ENCODE measurements at regions not wholly inside any gene's neighbourhood (a gene's known extent, or its start where the extent isn't known, plus 50 kb on each side); places are given as distances from the start of the nearest gene placed in this dataset.
A peak's percentile ranks its signal among the peaks of the same experiment; 100 is the strongest.

DNA sequence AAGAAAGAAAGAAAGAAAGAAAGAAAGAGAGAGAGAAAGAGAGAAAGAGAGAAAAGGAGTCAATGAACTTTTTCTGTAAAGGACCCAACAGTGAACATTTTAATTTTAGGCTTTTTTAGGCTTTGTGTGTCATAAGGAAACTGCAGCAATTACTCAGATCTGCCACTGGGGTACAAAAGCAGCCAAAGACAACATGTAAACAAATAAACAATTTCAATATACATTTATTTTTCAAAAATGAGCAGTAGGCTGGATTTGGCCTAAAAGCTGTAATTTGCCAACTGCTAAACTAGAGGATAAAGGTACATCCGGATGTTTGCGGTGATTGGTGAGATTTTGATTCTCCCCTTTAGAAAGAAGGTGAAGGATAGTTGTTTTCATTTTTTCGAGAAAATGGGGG lies 143.6 kb downstream of the CEMIP2 start:
- Mint-ChIP-seq H3K27ac (no peak overlapping the region), H3K4me3 (no peak overlapping the region), H3K27me3 (ENCODE audit: insufficient read depth) (no peaks in the 10 kb centered on the region), H3K36me3 (ENCODE audit: low read depth) (no peaks in the 10 kb centered on the region), H3K9me3 (no peaks in the 10 kb centered on the region), H3K4me1 (no peaks in the 10 kb centered on the region)
- Histone ChIP-seq H3K27me3 (ENCODE audit: control insufficient read depth, insufficient read depth, low read length, poor library complexity, severe bottlenecking) (no peaks in the 10 kb centered on the region), H3K9ac (ENCODE audit: extremely low read depth, low read length, poor library complexity, severe bottlenecking) (no peak overlapping the region), H3K27ac (ENCODE audit: low read depth, low read length) (no peak overlapping the region), H3K4me3 (ENCODE audit: low read length) (no peak overlapping the region), H3K9me3 (ENCODE audit: control insufficient read depth, low read length) (no peaks in the 10 kb centered on the region), H3K36me3 (ENCODE audit: control insufficient read depth, insufficient read depth, low read length) (no peaks in the 10 kb centered on the region), H3K4me1 (ENCODE audit: control insufficient read depth, insufficient read depth, low read length) (no peaks in the 10 kb centered on the region)
- 83 to 98% methylated on average over 2 to 3 of the region's 3 CpGs for WGBS, 2 experiments (ENCODE audit: insufficient coverage in 1 of 2, insufficient read length in 1 of 2)
- TF ChIP-seq, protein P1, sequence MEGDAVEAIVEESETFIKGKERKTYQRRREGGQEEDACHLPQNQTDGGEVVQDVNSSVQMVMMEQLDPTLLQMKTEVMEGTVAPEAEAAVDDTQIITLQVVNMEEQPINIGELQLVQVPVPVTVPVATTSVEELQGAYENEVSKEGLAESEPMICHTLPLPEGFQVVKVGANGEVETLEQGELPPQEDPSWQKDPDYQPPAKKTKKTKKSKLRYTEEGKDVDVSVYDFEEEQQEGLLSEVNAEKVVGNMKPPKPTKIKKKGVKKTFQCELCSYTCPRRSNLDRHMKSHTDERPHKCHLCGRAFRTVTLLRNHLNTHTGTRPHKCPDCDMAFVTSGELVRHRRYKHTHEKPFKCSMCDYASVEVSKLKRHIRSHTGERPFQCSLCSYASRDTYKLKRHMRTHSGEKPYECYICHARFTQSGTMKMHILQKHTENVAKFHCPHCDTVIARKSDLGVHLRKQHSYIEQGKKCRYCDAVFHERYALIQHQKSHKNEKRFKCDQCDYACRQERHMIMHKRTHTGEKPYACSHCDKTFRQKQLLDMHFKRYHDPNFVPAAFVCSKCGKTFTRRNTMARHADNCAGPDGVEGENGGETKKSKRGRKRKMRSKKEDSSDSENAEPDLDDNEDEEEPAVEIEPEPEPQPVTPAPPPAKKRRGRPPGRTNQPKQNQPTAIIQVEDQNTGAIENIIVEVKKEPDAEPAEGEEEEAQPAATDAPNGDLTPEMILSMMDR (conservative IDR thresholded peaks at IDR 0.05) = peak; percentile 60
- no peak for DNase-seq

DNA sequence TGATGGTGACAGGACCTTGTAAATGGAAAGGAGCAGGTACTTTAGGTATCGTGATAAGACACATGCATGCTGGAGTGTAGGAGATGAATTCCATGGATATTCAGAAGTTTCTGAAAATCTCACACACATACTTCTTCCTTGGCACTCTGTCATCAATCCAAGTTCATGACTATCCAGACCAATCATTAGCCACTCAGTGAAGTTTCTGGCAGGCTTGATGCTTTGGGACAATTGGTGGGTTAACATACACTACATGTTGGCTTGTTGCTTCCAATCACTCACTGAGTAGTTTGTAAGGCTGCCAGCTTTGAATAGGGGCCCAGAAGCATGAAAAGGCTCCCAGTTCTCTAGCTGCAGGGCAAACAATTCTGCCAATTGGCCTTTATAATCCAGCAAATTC lies 147.6 kb downstream of the CEMIP2 start:
- Mint-ChIP-seq H3K27ac (no peak overlapping the region), H3K36me3 (ENCODE audit: low read depth) (no peaks in the 10 kb centered on the region), H3K9me3 (peaks cover 10% of the 10 kb centered on the region), H3K4me3 (no peak overlapping the region), H3K27me3 (ENCODE audit: insufficient read depth) (no peaks in the 10 kb centered on the region), H3K4me1 (no peaks in the 10 kb centered on the region)
- DNase-seq = no peak
- WGBS, 2 experiments (ENCODE audit: insufficient coverage in 1 of 2, insufficient read length in 1 of 2) = 90% methylated on average over 1 of the region's 1 CpG; no CpG with 5 or more reads in 1 of the 2 experiments
- H3K4me3 ChIP-seq (ENCODE audit: low read length) = no peak overlapping the region
- no peaks in the 10 kb centered on the region for H3K36me3 ChIP-seq (ENCODE audit: control insufficient read depth, insufficient read depth, low read length)
- no peaks in the 10 kb centered on the region for H3K4me1 ChIP-seq (ENCODE audit: control insufficient read depth, insufficient read depth, low read length)
- peaks cover 13% of the 10 kb centered on the region for H3K9me3 ChIP-seq (ENCODE audit: control insufficient read depth, low read length)
- H3K27me3 ChIP-seq (ENCODE audit: control insufficient read depth, insufficient read depth, low read length, poor library complexity, severe bottlenecking) = no peaks in the 10 kb centered on the region
- TF ChIP-seq, protein P1 (conservative IDR thresholded peaks at IDR 0.05) = no peak
- no peak overlapping the region for H3K9ac ChIP-seq (ENCODE audit: extremely low read depth, low read length, poor library complexity, severe bottlenecking)
- no peak overlapping the region for H3K27ac ChIP-seq (ENCODE audit: low read depth, low read length)

DNA sequence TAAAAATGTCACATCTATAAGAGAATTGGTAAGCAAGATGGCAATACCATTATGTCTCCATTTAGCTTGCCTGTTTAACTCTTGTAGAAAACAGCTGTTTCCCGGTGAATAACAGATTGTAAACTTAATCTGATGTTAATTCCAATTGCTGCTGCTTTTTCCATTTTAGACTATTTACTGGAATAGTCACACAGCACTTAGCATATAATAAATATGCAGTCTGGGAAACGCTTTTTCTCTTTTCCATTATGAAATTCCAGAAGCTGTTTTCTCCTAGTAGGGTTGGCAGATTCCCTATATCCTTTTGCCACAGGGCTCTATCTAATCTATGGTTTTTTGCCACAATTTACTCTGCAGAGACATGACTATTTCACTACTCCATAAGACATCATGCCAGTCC lies 148.0 kb downstream of the CEMIP2 start:
- no peaks in the 10 kb centered on the region for H3K36me3 ChIP-seq (ENCODE audit: control insufficient read depth, insufficient read depth, low read length)
- H3K4me3 Mint-ChIP-seq = no peak overlapping the region
- WGBS, 2 experiments (ENCODE audit: insufficient coverage in 1 of 2, insufficient read length in 1 of 2) = 87% methylated on average over 2 of the region's 2 CpGs; no CpG with 5 or more reads in 1 of the 2 experiments
- no peak overlapping the region for H3K4me3 ChIP-seq (ENCODE audit: low read length)
- H3K4me1 ChIP-seq (ENCODE audit: control insufficient read depth, insufficient read depth, low read length) = no peaks in the 10 kb centered on the region
- H3K9me3 Mint-ChIP-seq = peaks cover 10% of the 10 kb centered on the region
- TF ChIP-seq, protein P1 (conservative IDR thresholded peaks at IDR 0.05) = no peak
- H3K36me3 Mint-ChIP-seq (ENCODE audit: low read depth) = no peaks in the 10 kb centered on the region
- H3K27me3 ChIP-seq (ENCODE audit: control insufficient read depth, insufficient read depth, low read length, poor library complexity, severe bottlenecking) = no peaks in the 10 kb centered on the region
- DNase-seq = no peak
- no peak overlapping the region for H3K9ac ChIP-seq (ENCODE audit: extremely low read depth, low read length, poor library complexity, severe bottlenecking)
- H3K27ac Mint-ChIP-seq = no peak overlapping the region
- H3K27me3 Mint-ChIP-seq (ENCODE audit: insufficient read depth) = no peaks in the 10 kb centered on the region
- H3K9me3 ChIP-seq (ENCODE audit: control insufficient read depth, low read length) = peaks cover 13% of the 10 kb centered on the region
- no peak overlapping the region for H3K27ac ChIP-seq (ENCODE audit: low read depth, low read length)
- no peaks in the 10 kb centered on the region for H3K4me1 Mint-ChIP-seq

All from endodermal cell (in vitro differentiated cells).